Mucosa of descending colon (tissue), 3 donors: ENCODE measurements at regions not wholly inside any gene's neighbourhood (a gene's known extent, or its start where the extent isn't known, plus 50 kb on each side); places are given as distances from the start of the nearest gene placed in this dataset.
A peak's percentile ranks its signal among the peaks of the same experiment; 100 is the strongest.

Experiments
- ATAC-seq: fragments of 200-7000 bp; cut with Tn5 transposase; one replicate; pipeline ENCODE4 v1.9.1; 2020; ENCODE audit warnings: mild to moderate bottlenecking, moderate library complexity
- DNase-seq, 3 donors: peaks; one replicate each; pipeline ENCODE4 v3.0.0-alpha.2; 2020
- H3K36me3 ChIP-seq: fragments of 200-600 bp; one replicate; pipeline ENCODE4 v1.8.0; 2021; ENCODE audit warnings: low read depth, mild to moderate bottlenecking
- H3K4me1 ChIP-seq: fragments of 200-600 bp; one replicate; pipeline ENCODE4 v1.8.0; 2021; ENCODE audit warnings: low read depth, mild to moderate bottlenecking
- H3K4me3 ChIP-seq: fragments of 200-600 bp; one replicate; pipeline ENCODE4 v1.8.0; 2021; ENCODE audit warnings: mild to moderate bottlenecking
- H3K9me3 ChIP-seq: fragments of 200-600 bp; one replicate; pipeline ENCODE4 v1.8.0; 2021; ENCODE audit warnings: mild to moderate bottlenecking
- intact Hi-C, 2 donors: fragments of 100-400 bp; cut with DNase I in 1 of 2; cut with micrococcal nuclease in 1 of 2; formaldehyde crosslinking; loops; one replicate each; pipeline versions ENCODE4 v1.11.0 to v1.11.1; 2022; cut with DNase I, micrococcal nuclease
- TF ChIP-seq, protein P1 (sequence below): fragments of 200-600 bp; IDR thresholded peaks from one replicate; pipeline ENCODE4 v1.8.0; 2022; ENCODE audit warnings: antibody characterized with exemption, mild to moderate bottlenecking
- donor health status: DM: no; HTN: no; CAD: no; lungs with moderate emphysema.
- donor health status: DM: no; HTN: no; CAD: no.
- donor health status: DM: no; HTN: yes; CAD: no.

DNA sequence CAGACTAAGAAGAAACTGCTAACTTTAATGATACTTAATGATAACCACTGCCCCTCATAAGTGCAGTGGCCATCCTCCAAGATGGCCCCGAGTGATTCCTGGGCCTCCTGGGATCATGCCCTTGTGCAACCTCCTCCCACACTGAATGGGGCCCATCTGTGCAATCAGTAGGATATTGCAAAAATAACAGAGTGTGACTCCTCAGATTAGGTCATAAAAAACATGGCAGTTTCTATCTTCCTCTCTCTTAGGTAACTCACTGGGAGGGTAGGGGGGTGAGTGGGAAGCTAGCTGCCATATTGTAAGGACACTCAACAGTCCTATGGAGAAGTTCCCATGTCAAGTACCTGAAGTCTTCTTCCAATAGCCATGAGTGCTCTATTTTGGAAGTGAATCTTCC is 173.0 kb downstream of the SHQ1 start:
- TF ChIP-seq, protein P1, sequence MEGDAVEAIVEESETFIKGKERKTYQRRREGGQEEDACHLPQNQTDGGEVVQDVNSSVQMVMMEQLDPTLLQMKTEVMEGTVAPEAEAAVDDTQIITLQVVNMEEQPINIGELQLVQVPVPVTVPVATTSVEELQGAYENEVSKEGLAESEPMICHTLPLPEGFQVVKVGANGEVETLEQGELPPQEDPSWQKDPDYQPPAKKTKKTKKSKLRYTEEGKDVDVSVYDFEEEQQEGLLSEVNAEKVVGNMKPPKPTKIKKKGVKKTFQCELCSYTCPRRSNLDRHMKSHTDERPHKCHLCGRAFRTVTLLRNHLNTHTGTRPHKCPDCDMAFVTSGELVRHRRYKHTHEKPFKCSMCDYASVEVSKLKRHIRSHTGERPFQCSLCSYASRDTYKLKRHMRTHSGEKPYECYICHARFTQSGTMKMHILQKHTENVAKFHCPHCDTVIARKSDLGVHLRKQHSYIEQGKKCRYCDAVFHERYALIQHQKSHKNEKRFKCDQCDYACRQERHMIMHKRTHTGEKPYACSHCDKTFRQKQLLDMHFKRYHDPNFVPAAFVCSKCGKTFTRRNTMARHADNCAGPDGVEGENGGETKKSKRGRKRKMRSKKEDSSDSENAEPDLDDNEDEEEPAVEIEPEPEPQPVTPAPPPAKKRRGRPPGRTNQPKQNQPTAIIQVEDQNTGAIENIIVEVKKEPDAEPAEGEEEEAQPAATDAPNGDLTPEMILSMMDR: no peak
- Histone ChIP-seq H3K4me3 (no peak overlapping the region), H3K9me3 (no peaks in the 10 kb centered on the region), H3K36me3 (no peaks in the 10 kb centered on the region), H3K4me1 (no peaks in the 10 kb centered on the region)
- intact Hi-C loops: no loop called here
- DNase-seq: no peak
- no peak for ATAC-seq

DNA sequence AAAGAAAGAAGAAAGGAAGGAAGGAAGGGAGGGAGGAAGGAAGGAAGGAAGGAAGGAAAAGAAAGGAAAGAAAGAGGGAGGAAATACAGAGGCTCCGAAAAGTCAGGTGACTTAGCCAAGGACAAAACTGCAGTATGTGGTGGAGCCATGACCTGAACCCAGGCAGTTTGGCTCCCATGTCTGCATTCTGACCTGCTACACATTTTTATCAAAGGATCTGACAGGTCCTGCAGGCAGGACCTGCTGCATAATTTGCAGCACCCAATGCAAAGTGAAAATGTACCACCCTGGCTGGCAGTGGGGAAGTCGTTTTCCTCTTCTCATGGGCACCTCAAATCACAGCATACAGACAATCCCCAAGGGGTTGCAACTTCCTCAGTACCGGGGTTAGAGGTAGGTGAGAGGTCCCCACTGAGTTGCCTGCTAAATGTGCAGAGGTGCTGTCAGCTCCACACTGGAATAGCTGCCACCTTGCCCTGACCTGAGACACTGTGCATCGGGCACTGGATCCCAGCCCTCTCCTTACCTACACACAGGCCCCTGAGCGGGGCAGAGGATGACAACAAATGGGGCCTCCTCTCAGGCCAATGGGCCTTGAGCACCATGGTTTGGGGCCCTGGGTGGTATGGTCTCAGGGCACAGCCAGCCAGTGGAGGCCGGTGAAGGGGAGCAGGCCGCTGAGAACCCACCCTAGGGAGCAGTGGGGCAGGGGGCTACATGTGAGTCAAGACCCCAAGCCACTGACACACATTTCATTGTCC is 175.1 kb downstream of the SHQ1 start:
- intact Hi-C loops: no loop called here
- ATAC-seq (no peak), DNase-seq (no peak)
- Histone ChIP-seq H3K36me3 (no peaks in the 10 kb centered on the region), H3K9me3 (no peaks in the 10 kb centered on the region), H3K4me1 (no peaks in the 10 kb centered on the region), H3K4me3 (no peak overlapping the region)
- TF ChIP-seq, protein P1: no peak

DNA sequence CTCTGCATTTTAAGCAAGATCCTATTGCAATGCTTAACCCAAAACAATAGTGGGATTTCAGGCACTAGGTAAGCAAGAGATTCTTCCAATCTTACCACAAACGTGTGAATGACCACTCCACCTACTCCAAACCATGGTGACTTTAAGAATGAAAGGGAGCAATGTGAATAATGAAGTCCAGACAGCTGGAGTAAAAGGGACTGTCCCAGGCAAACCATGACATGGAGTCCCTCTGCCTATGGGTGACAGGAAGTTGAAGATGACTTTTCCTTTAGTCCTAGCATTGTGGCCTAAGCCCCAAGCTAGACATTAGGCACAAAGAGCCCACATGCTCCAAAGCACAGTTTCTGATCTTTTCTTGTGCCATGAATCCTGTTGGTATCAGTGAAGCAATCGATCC is 179.0 kb downstream of the SHQ1 start:
- H3K4me1 ChIP-seq: no peaks in the 10 kb centered on the region
- no peaks in the 10 kb centered on the region for H3K9me3 ChIP-seq
- ATAC-seq (no peak), DNase-seq (no peak)
- no peak overlapping the region for H3K4me3 ChIP-seq
- intact Hi-C loops: loop anchor here in 1 of 2 donors (5.0 kb wide), 1 partner anchor 153 kb away; no protein-coding TSS in a partner anchor
- TF ChIP-seq, protein P1: no peak
- no peaks in the 10 kb centered on the region for H3K36me3 ChIP-seq

DNA sequence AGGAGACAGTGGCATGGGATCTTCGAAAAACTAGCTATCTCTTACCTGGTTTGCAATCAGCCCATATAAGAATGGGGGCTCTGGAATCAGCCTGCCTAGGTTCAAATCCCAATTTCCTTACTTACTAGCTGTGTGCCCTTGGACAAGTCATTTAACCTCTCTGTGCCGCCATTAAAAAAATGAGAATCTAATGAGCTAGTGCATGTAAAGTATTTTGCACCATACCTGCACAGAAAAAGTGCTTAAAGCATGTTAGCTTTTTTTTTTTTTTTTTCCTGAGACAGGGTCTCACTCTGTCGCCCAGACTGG is 181.8 kb downstream of the SHQ1 start:
- no peak for DNase-seq
- Histone ChIP-seq H3K9me3 (no peaks in the 10 kb centered on the region), H3K36me3 (no peaks in the 10 kb centered on the region), H3K4me3 (no peak overlapping the region), H3K4me1 (no peaks in the 10 kb centered on the region)
- ATAC-seq: no peak
- TF ChIP-seq, protein P1: no peak
- intact Hi-C loops: loop anchor here in 1 of 2 donors (5.0 kb wide), 1 partner anchor 156 kb away; no protein-coding TSS in a partner anchor

DNA sequence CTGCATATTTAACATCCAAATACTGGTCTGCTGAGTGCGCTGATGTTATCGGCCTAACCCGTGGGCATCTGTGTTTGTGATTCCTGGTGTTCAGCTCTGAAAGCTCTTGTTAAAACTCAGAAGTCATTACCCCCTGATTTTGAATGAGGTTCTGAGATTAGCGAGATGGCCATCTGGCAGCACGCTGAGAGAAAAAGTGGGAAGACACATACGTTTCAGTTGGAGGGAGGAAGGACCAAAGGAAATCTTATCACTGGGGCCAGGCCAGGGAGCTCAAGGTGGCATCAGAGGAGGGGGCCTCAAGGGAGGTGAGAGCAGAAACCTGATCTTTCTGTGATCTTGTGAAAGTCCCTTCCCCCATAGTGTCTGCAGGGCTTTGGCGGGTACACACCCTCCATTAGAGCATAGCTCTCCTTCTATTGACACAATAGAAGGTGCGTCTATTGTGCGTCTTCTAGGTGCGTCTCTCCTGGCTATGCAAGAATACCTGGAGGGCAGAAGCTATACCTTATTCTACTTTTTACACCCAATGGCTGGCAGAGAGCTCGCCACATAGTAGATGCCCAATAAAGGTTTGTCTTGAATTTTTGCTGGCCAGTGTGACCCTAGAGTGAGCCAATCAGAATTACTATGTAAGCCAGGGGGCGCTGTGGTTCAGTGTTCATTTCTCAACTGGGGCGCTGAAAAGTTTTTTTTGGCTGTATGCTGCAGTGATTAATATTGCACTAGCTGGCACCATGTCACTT is 182.4 kb downstream of the SHQ1 start:
- H3K36me3 ChIP-seq: no peaks in the 10 kb centered on the region
- ATAC-seq (peak; percentile 82), DNase-seq (peak in 2 of 3 donors; percentile 35 to 88)
- no peaks in the 10 kb centered on the region for H3K9me3 ChIP-seq
- intact Hi-C loops: loop anchor here in 1 of 2 donors (5.0 kb wide), 1 partner anchor 156 kb away; no protein-coding TSS in a partner anchor
- H3K4me3 ChIP-seq: no peak overlapping the region
- H3K4me1 ChIP-seq: no peaks in the 10 kb centered on the region
- TF ChIP-seq, protein P1: no peak
